HG02938 (cell line): ENCODE measurements at regions not wholly inside any gene's neighbourhood (a gene's known extent, or its start where the extent isn't known, plus 50 kb on each side); places are given as distances from the start of the nearest gene placed in this dataset.
"Not testable (repeated sequence)": the region's sequence is repeated elsewhere in the genome, so short reads cannot be mapped to it uniquely, and the experiment has no call there.

Experiments
- ATAC-seq: cut with Tn5 transposase; IDR thresholded peaks from one replicate; pipeline ENCODE4 v1.9.1; 2021; ENCODE audit warnings: mild to moderate bottlenecking, moderate library complexity; ENCODE audit not compliant: unreplicated experiment

DNA sequence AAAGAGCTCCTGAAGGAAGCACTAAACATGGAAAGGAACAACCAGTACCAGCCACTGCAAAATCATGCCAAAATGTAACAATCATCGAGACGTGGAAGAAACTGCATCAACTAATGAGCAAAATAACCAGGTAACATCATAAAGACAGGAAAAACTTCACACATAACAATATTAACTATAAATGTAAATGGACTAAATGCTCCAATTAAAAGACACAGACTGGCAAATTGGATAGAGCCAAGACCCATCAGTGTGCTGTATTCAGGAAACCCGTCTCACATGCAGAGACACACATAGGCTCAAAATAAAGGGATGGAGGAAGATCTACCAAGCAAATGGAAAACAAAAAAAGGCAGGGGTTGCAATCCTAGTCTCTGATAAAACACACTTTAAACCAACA is 83.9 kb upstream of the TSLP start:
- ATAC-seq = not testable (repeated sequence)

DNA sequence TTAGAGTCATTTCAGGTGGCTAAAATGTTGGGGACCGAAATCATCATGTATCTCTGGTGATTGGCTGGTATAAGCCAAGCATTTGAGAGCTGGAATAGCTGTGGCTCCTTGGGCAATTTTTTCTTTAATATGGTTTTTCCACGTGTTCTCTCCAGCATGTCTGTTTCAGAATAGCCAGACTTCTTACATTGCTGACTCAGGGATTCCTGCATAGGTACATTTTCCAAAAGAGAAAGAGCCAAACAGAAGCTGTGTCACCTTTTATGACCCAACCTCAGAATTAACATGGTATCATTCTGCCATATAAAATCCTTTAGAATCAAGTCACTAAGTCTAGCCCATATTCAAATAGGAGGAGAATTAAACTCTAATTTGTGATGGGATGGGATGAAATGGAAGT is 74.8 kb upstream of the TSLP start:
- no peak for ATAC-seq

- ATAC-seq = no peak
These were observed 69.5 kb upstream of the TSLP start for GRCh38 chr5:111002036-111002435.

- ATAC-seq = no peak
These were observed 67.9 kb upstream of the TSLP start for GRCh38 chr5:111003623-111004022.

DNA sequence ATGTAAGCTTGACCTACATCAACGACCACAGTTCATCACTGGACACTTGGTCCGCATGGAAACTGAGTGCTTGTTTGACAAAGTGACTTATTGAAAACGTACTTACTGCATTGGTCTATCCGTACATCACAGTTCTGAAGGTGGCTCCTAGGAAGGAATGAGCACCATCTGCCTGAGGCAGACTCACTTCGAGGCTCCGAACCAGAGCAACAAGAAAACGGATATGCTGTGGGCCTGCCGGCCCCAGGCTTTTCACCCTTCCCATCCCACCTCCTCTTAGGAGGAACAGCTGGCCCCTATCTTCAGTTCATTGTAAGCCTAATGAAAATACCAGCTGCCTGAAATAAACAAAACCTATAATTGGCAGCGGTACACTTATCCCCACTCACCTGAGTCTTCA is 67.2 kb upstream of the TSLP start:
- no peak for ATAC-seq

GRCh38 chr5:111010783-111011182 is 60.7 kb upstream of the TSLP start:
- no peak for ATAC-seq

DNA sequence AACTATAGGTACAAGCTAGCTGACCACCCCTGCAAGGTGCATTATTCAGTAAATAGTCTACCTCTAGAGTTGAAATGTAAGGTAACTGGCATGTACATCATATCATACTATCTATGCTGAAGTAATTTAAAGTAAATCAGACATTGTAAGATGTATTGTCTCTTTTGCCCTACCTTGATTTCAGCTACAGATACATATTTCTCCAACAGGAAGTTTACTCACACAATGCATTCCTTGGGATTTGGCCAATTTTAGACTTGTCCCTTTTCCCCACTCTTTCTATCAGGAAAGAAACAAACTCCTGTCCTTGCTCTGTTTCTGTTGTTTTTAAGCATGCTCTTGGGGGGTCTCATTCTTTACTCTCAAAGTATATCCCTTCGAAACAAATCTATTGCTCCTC is 58.5 kb upstream of the TSLP start:
- no peak for ATAC-seq

DNA sequence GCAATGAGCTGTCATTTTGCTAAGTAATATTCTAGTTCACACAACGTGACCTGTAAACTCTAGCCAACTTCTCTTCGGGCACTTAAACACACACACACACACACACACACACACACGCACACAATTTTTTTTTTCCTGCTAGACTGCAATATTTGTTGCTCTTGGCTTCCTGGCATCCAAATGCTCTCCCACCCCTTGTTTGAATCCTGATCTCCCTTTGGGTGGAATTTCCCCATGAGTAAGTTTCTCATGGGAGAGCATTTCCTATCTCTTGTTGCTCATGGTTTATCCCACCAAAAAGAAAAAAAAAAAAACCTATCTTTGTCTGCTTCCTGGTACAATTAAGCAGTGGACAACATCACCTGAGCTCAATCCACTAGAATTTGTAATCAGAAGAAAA is 54.7 kb upstream of the TSLP start:
- no peak for ATAC-seq

- ATAC-seq = no peak
These were observed 53.8 kb upstream of the TSLP start for GRCh38 chr5:111017731-111018130.
